ENCODE measurements at regions not wholly inside any gene's neighbourhood (a gene's known extent, or its start where the extent isn't known, plus 50 kb on each side); places are given as distances from the start of the nearest gene placed in this dataset.

DNA sequence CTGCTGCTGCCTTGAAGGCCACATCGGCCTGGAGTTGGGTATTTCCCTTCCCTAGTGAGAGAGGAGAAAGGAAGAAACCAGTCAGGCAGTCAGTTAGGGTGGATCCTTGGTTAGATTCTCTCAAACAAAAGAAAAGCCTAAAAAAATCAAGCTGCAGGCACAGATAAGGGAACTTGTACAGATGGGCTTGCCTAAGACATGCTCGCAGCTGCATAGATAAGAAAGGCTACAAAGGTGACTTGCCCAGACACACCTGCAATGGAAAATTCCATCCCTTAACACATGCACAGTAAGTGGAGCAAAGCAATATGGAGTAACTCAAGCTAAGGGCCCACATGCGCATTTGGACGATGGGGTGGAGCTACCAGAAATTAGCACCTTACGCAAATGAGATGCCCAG lies 199.7 kb upstream of the ARPP21 start:
- H3K4me1 ChIP-seq, result peaks cover 21% of the 10 kb centered on the region
- no peak overlapping the region for H3K4me3 Mint-ChIP-seq (ENCODE audit: unreplicated experiment)
- peaks cover 25% of the 10 kb centered on the region for H3K9me3 Mint-ChIP-seq (ENCODE audit: unreplicated experiment)
- ChIA-PET POLR2A (no interaction called here), CTCF (no interaction called here)
- H3K27ac Mint-ChIP-seq (ENCODE audit: unreplicated experiment), result peak overlapping the region; percentile 69
- H3K36me3 Mint-ChIP-seq (ENCODE audit: insufficient read depth, unreplicated experiment), result no peaks in the 10 kb centered on the region
- no TSS peak for BruUV-seq (replicated peaks)
- H3K27me3 ChIP-seq (replicated peaks; ENCODE audit: control insufficient read depth, insufficient read depth, low read length), result no peaks in the 10 kb centered on the region
- peak; percentile 55 to 61 for DNase-seq
- peaks cover 5% of the 10 kb centered on the region; the same call in 1 of the 2 replicates for H3K9me3 ChIP-seq
- no peaks in the 10 kb centered on the region for H3K36me3 ChIP-seq (ENCODE audit: control insufficient read depth, insufficient read depth, low read length)
- peaks cover 2% of the 10 kb centered on the region for H3K27me3 Mint-ChIP-seq (ENCODE audit: insufficient read depth, unreplicated experiment)
- TF ChIP-seq, protein P1, sequence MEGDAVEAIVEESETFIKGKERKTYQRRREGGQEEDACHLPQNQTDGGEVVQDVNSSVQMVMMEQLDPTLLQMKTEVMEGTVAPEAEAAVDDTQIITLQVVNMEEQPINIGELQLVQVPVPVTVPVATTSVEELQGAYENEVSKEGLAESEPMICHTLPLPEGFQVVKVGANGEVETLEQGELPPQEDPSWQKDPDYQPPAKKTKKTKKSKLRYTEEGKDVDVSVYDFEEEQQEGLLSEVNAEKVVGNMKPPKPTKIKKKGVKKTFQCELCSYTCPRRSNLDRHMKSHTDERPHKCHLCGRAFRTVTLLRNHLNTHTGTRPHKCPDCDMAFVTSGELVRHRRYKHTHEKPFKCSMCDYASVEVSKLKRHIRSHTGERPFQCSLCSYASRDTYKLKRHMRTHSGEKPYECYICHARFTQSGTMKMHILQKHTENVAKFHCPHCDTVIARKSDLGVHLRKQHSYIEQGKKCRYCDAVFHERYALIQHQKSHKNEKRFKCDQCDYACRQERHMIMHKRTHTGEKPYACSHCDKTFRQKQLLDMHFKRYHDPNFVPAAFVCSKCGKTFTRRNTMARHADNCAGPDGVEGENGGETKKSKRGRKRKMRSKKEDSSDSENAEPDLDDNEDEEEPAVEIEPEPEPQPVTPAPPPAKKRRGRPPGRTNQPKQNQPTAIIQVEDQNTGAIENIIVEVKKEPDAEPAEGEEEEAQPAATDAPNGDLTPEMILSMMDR (IDR thresholded peaks at IDR 0.05; ENCODE audit: insufficient read depth in 1 of 2, low read depth in 1 of 2, low read length in 1 of 2, severe bottlenecking in 1 of 2, unreplicated experiment in 1 of 2), result no peak
- H3K4me3 ChIP-seq (ENCODE audit: low read depth, low read length), result no peak overlapping the region
- intact Hi-C loops (cut with micrococcal nuclease; ENCODE audit: unreplicated experiment), result no loop called here
- H3K4me1 Mint-ChIP-seq (ENCODE audit: low read depth, unreplicated experiment), result peaks cover 25% of the 10 kb centered on the region

DNA sequence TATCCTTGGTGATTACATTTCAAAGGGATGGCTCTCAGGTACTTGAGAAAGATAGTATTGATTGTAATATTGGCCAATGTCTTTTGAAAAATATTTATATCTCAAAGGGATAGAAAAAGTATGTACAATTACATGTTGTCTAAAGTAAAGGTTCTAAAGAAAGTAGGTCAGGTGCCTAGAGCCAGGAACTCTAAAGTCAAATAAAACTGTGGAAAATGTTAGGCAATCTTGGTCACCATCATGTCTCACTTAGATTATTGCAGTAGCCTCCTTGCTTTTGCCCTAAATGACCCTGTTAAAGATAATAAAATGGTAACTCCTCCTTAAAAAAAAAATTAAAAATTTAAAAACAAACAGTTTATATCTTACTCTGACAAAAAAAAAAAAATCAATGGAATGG lies 198.5 kb upstream of the ARPP21 start:
- TF ChIP-seq, protein P1 (IDR thresholded peaks at IDR 0.05; ENCODE audit: insufficient read depth in 1 of 2, low read depth in 1 of 2, low read length in 1 of 2, severe bottlenecking in 1 of 2, unreplicated experiment in 1 of 2), result no peak
- Mint-ChIP-seq H3K9me3 (ENCODE audit: unreplicated experiment) (peaks cover 20% of the 10 kb centered on the region), H3K27ac (ENCODE audit: unreplicated experiment) (no peak overlapping the region), H3K36me3 (ENCODE audit: insufficient read depth, unreplicated experiment) (no peaks in the 10 kb centered on the region), H3K4me1 (ENCODE audit: low read depth, unreplicated experiment) (peaks cover 25% of the 10 kb centered on the region), H3K27me3 (ENCODE audit: insufficient read depth, unreplicated experiment) (no peaks in the 10 kb centered on the region), H3K4me3 (ENCODE audit: unreplicated experiment) (no peak overlapping the region)
- no peak overlapping the region for H3K4me3 ChIP-seq (ENCODE audit: low read depth, low read length)
- H3K9me3 ChIP-seq, result peaks cover 5% of the 10 kb centered on the region; the same call in 1 of the 2 replicates
- intact Hi-C loops (cut with micrococcal nuclease; ENCODE audit: unreplicated experiment), result no loop called here
- no peaks in the 10 kb centered on the region for H3K27me3 ChIP-seq (replicated peaks; ENCODE audit: control insufficient read depth, insufficient read depth, low read length)
- no peaks in the 10 kb centered on the region for H3K36me3 ChIP-seq (ENCODE audit: control insufficient read depth, insufficient read depth, low read length)
- BruUV-seq (replicated peaks), result no TSS peak
- POLR2A ChIA-PET, result no interaction called here
- H3K4me1 ChIP-seq, result peaks cover 21% of the 10 kb centered on the region
- DNase-seq, result no peak
- CTCF ChIA-PET, result no interaction called here

DNA sequence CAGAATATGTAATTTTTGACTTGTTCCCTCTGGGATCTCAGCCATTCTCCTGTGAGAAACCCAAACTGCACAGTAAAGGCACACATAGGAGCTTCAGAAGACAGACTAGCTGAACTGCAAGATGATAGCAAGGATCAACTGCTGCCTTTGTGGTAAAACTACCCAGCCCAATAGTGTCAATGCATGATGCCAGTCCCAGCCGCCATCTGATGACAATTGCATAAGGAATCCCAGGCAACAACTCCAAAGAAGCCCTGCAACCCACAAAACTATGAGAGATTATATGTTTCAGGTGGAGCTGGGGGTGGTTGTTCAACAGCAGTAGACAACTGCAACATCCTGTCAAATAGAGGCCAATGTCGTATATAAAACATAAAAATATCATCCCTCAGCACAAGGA lies 192.4 kb upstream of the ARPP21 start:
- Histone ChIP-seq H3K27me3 (replicated peaks; ENCODE audit: control insufficient read depth, insufficient read depth, low read length) (no peaks in the 10 kb centered on the region), H3K9me3 (no peaks in the 10 kb centered on the region), H3K4me1 (no peaks in the 10 kb centered on the region), H3K4me3 (ENCODE audit: low read depth, low read length) (no peak overlapping the region), H3K36me3 (ENCODE audit: control insufficient read depth, insufficient read depth, low read length) (no peaks in the 10 kb centered on the region)
- intact Hi-C loops (cut with micrococcal nuclease; ENCODE audit: unreplicated experiment), result no loop called here
- H3K9me3 Mint-ChIP-seq (ENCODE audit: unreplicated experiment), result no peaks in the 10 kb centered on the region
- BruUV-seq (replicated peaks), result no TSS peak
- no peak for DNase-seq
- no peaks in the 10 kb centered on the region for H3K36me3 Mint-ChIP-seq (ENCODE audit: insufficient read depth, unreplicated experiment)
- ChIA-PET POLR2A (no interaction called here), CTCF (no interaction called here)
- H3K4me3 Mint-ChIP-seq (ENCODE audit: unreplicated experiment), result no peak overlapping the region
- no peaks in the 10 kb centered on the region for H3K27me3 Mint-ChIP-seq (ENCODE audit: insufficient read depth, unreplicated experiment)
- H3K27ac Mint-ChIP-seq (ENCODE audit: unreplicated experiment), result no peak overlapping the region
- TF ChIP-seq, protein P1 (IDR thresholded peaks at IDR 0.05; ENCODE audit: insufficient read depth in 1 of 2, low read depth in 1 of 2, low read length in 1 of 2, severe bottlenecking in 1 of 2, unreplicated experiment in 1 of 2), result no peak
- no peaks in the 10 kb centered on the region for H3K4me1 Mint-ChIP-seq (ENCODE audit: low read depth, unreplicated experiment)

All from Caco-2 (cell line).